PC-9 (cell line): ENCODE measurements at regions not wholly inside any gene's neighbourhood (a gene's known extent, or its start where the extent isn't known, plus 50 kb on each side); places are given as distances from the start of the nearest gene placed in this dataset.

Experiments used
- BruUV-seq: library from RNA; stranded (reverse); fragments of 400-500 nt; replicated peaks from 2 replicates; lab custom pipeline; 2021; lab: Mats Ljungman, UMichigan
- CTCF ChIA-PET: fragments of 300-600 bp; sonication (Branson Sonifier 250); formaldehyde crosslinking; loops from one replicate; lab custom pipeline; 2022; ENCODE audit warnings: antibody characterized with exemption; lab: Charles Lee
- POLR2A ChIA-PET: fragments of 300-600 bp; sonication (Branson Sonifier 250); formaldehyde crosslinking; loops from one replicate; lab custom pipeline; 2022; ENCODE audit warnings: antibody characterized with exemption; ENCODE audit not compliant: unreplicated experiment; lab: Charles Lee
- DNase-seq, 2 experiments: peaks; one replicate each; pipeline versions ENCODE4 v3.0.0 to v3.0.0-alpha.2; 2015 to 2022; ENCODE audit warnings: mixed read lengths in 1 of 2
- H2AFZ ChIP-seq: fragments of 200-600 bp; sonication (generic); 2 replicates; pipeline ENCODE4 v1.8.1; 2017; ENCODE audit warnings: antibody characterized with exemption
- H3F3A ChIP-seq: fragments of 200-600 bp; sonication (generic); 2 replicates; pipeline ENCODE4 v1.8.1; 2017; ENCODE audit warnings: antibody characterized with exemption, mild to moderate bottlenecking, low read depth; ENCODE audit not compliant: insufficient read depth
- H3K27ac ChIP-seq: fragments of 200-600 bp; sonication (generic); 2 replicates; pipeline ENCODE4 v1.6.1; 2016; ENCODE audit warnings: mixed run types
- H3K27me3 ChIP-seq: fragments of 200-600 bp; sonication (generic); 2 replicates; pipeline ENCODE4 v1.6.1; 2016; ENCODE audit warnings: low read depth, mixed run types; ENCODE audit not compliant: insufficient read depth
- H3K36me3 ChIP-seq: fragments of 200-600 bp; sonication (generic); 2 replicates; pipeline ENCODE4 v1.6.1; 2016; ENCODE audit warnings: low read depth, mixed run types
- H3K4me1 ChIP-seq: fragments of 200-600 bp; sonication (generic); replicated peaks from 2 replicates; pipeline ENCODE4 v1.6.1; 2016; ENCODE audit warnings: mixed run types; ENCODE audit not compliant: insufficient read depth
- H3K4me2 ChIP-seq: fragments of 200-600 bp; sonication (generic); 2 replicates; pipeline ENCODE4 v1.6.1; 2017; ENCODE audit warnings: mixed run types
- H3K4me3 ChIP-seq: fragments of 200-600 bp; sonication (generic); 2 replicates; pipeline ENCODE4 v1.6.1; 2016; ENCODE audit warnings: mixed run types
- H3K79me2 ChIP-seq: fragments of 200-600 bp; sonication (generic); 2 replicates; pipeline ENCODE4 v1.6.1; 2017; ENCODE audit warnings: low read depth, mixed run types
- H3K9me2 ChIP-seq: fragments of 200-600 bp; sonication (generic); 2 replicates; pipeline ENCODE4 v1.8.1; 2017; ENCODE audit warnings: mild to moderate bottlenecking; ENCODE audit not compliant: insufficient read depth
- H3K9me3 ChIP-seq: fragments of 200-600 bp; sonication (generic); 2 replicates; pipeline ENCODE4 v1.8.1; 2016; ENCODE audit warnings: low read depth; ENCODE audit not compliant: insufficient read depth
- H4K20me1 ChIP-seq: fragments of 200-600 bp; sonication (generic); 2 replicates; pipeline ENCODE4 v1.8.1; 2017; ENCODE audit not compliant: insufficient read depth
- CTCF ChIP-seq: fragments of 200-600 bp; sonication (generic); conservative IDR thresholded peaks from 2 replicates; pipeline ENCODE4 v1.6.1; 2017; ENCODE audit warnings: mixed run types, antibody characterized with exemption, mild to moderate bottlenecking, moderate library complexity
- EZH2 ChIP-seq: fragments of 200-600 bp; sonication (generic); IDR thresholded peaks from 2 replicates; pipeline ENCODE4 v1.8.0; 2017; ENCODE audit warnings: antibody characterized with exemption, low read depth
- intact Hi-C: fragments of 100-400 bp; cut with micrococcal nuclease; formaldehyde crosslinking; loops from one replicate; pipeline ENCODE4 v1.10.0; 2022; ENCODE audit not compliant: unreplicated experiment

DNA sequence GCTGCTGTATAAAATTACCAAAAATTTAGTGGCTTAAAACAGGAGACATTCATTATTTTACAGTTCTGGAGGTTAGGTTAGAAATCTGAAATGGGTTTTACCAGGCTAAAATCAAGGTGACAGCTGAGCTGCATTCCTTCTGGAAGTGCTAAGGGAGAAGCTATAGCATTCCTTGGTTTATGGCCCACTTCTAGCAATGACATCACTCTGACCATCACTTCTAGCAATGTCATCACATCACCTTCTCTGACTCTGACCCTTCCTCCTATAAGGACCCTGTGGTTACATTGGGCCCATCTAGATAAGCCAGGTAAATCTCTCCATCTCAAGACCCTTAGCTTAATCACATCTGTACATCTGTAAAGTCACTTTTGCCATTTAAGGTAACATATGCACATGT is 366.1 kb downstream of the EFNA5 start:
- Histone ChIP-seq H3K79me2 (no peaks in the 10 kb centered on the region), H3K27me3 (no peaks in the 10 kb centered on the region), H3K27ac (no peak overlapping the region), H4K20me1 (no peaks in the 10 kb centered on the region), H3K4me3 (no peak overlapping the region), H3F3A (no peaks in the 10 kb centered on the region), H3K9me2 (no peaks in the 10 kb centered on the region), H2AFZ (no peak overlapping the region), H3K4me2 (no peak overlapping the region), H3K4me1 (no peaks in the 10 kb centered on the region), H3K9me3 (no peaks in the 10 kb centered on the region), H3K36me3 (no peaks in the 10 kb centered on the region)
- CTCF ChIA-PET: no interaction called here
- no TSS peak for BruUV-seq
- POLR2A ChIA-PET: no interaction called here
- TF ChIP-seq CTCF (no peak), EZH2 (no peak)
- intact Hi-C loops: no loop called here
- no peak for DNase-seq

GRCh38 chr5:107303171-107303968 is 367.4 kb downstream of the EFNA5 start:
- no peak overlapping the region for H3K4me3 ChIP-seq
- no peaks in the 10 kb centered on the region for H3F3A ChIP-seq
- H3K9me3 ChIP-seq: no peaks in the 10 kb centered on the region
- no TSS peak for BruUV-seq
- intact Hi-C loops: no loop called here
- no peak overlapping the region for H3K27ac ChIP-seq
- no peak for TF ChIP-seq CTCF
- no peak for TF ChIP-seq EZH2
- no peaks in the 10 kb centered on the region for H3K4me1 ChIP-seq
- ChIA-PET CTCF (no interaction called here), POLR2A (no interaction called here)
- H3K9me2 ChIP-seq: no peaks in the 10 kb centered on the region
- H3K36me3 ChIP-seq: no peaks in the 10 kb centered on the region
- no peaks in the 10 kb centered on the region for H3K27me3 ChIP-seq
- no peaks in the 10 kb centered on the region for H3K79me2 ChIP-seq
- no peak for DNase-seq
- H2AFZ ChIP-seq: no peak overlapping the region
- H3K4me2 ChIP-seq: no peak overlapping the region
- H4K20me1 ChIP-seq: no peaks in the 10 kb centered on the region

DNA sequence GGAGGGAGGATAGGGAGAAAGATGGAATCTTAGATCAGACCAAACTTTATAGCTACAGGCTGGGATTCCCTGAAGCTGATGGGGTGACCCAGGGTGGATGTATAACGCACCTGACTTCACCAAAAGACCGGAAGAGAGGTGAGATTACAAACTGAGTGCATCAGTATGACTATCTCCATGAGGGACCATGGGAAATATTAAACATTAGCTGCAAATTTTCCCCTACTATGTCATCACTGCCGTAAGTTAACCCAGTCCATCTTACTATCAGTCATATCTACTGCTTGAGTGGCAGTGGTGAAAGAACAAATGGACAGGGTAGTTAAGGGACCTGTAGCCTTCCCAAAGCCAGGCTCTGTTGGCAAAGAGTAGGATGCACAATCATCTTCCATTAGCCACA is 368.3 kb downstream of the EFNA5 start:
- Histone ChIP-seq H3K4me3 (no peak overlapping the region), H3K27ac (no peak overlapping the region), H3K79me2 (no peaks in the 10 kb centered on the region), H3F3A (no peaks in the 10 kb centered on the region), H3K4me1 (no peaks in the 10 kb centered on the region), H3K9me3 (no peaks in the 10 kb centered on the region), H3K4me2 (no peak overlapping the region), H3K36me3 (no peaks in the 10 kb centered on the region), H2AFZ (no peak overlapping the region), H4K20me1 (no peaks in the 10 kb centered on the region), H3K27me3 (no peaks in the 10 kb centered on the region), H3K9me2 (no peaks in the 10 kb centered on the region)
- POLR2A ChIA-PET: no interaction called here
- DNase-seq: no peak
- CTCF ChIA-PET: no interaction called here
- no TSS peak for BruUV-seq
- intact Hi-C loops: no loop called here
- TF ChIP-seq CTCF: no peak
- TF ChIP-seq EZH2: no peak
